NT2/D1 (cell line): ENCODE measurements at regions not wholly inside any gene's neighbourhood (a gene's known extent, or its start where the extent isn't known, plus 50 kb on each side); places are given as distances from the start of the nearest gene placed in this dataset.

Experiments used
- SUZ12 ChIP-seq: IDR thresholded peaks from 2 replicates; pipeline ENCODE4 v1.6.1; 2011; ENCODE audit not compliant: insufficient read length, insufficient read depth; ENCODE audit errors: extremely low read depth
- YY1 ChIP-seq: IDR thresholded peaks from 2 replicates; pipeline ENCODE4 v1.6.1; 2011; ENCODE audit not compliant: insufficient read length, insufficient read depth
- ZNF274 ChIP-seq: IDR thresholded peaks from 2 replicates; pipeline ENCODE4 v1.6.1; 2011; ENCODE audit warnings: mild to moderate bottlenecking, low read depth, low read length

GRCh38 chr14:29242755-29243754 lies 476.5 kb downstream of the FOXG1 start:
- TF ChIP-seq YY1 (no peak), SUZ12 (no peak), ZNF274 (no peak)
